Vagina (tissue), 2 donors: ENCODE measurements at regions not wholly inside any gene's neighbourhood (a gene's known extent, or its start where the extent isn't known, plus 50 kb on each side); places are given as distances from the start of the nearest gene placed in this dataset.

Experiments
- DNase-seq, 2 donors: peaks; one replicate each; pipeline ENCODE4 v3.0.0-alpha.2; 2017; ENCODE audit errors: extremely low spot score in 2 of 2
- H3K27ac ChIP-seq: fragments of 200-600 bp; sonication (generic); one replicate; pipeline ENCODE4 v1.5.1; 2019
- H3K27me3 ChIP-seq: fragments of 200-600 bp; sonication (generic); one replicate; pipeline ENCODE4 v1.5.1; 2019
- H3K36me3 ChIP-seq, 2 donors: fragments of 200-600 bp; sonication (generic); one replicate each; pipeline ENCODE4 v1.5.1; 2017 to 2019
- H3K4me1 ChIP-seq: fragments of 200-600 bp; sonication (generic); one replicate; pipeline ENCODE4 v1.5.1; 2019
- H3K4me3 ChIP-seq, 2 donors: fragments of 200-600 bp; sonication (generic); 1 replicate in 1 of 2; 2 replicates in 1 of 2; pipeline ENCODE4 v1.5.1; 2016 to 2019
- H3K9me3 ChIP-seq: fragments of 200-600 bp; sonication (generic); one replicate; pipeline ENCODE4 v1.5.1; 2019
- POLR2A ChIP-seq, 2 donors: fragments of 450-650 bp; IDR thresholded peaks; one replicate each; pipeline ENCODE4 v1.6.1; 2017; ENCODE audit warnings: antibody characterized with exemption in 2 of 2, mild to moderate bottlenecking in 2 of 2, moderate library complexity in 2 of 2
- POLR2AphosphoS5 ChIP-seq, 2 donors: sonication (generic); formaldehyde crosslinking; IDR thresholded peaks; one replicate each; pipeline ENCODE4 v1.9.0; 2017; ENCODE audit warnings: antibody characterized with exemption in 2 of 2, mild to moderate bottlenecking in 2 of 2, low read depth in 1 of 2; ENCODE audit not compliant: insufficient read depth in 1 of 2
- intact Hi-C: fragments of 100-400 bp; cut with DNase I; formaldehyde crosslinking; loops from one replicate; pipeline ENCODE4 v1.15.1; 2023
- TF ChIP-seq, protein P1 (sequence below), 3 experiments: fragments of 450-650 bp in 2 of 3; fragments of 200-600 bp in 1 of 3; sonication (generic) in 1 of 3; IDR thresholded peaks; one replicate each; pipeline ENCODE4 v1.5.1; 2017 to 2019; ENCODE audit warnings: antibody characterized with exemption in 3 of 3, mild to moderate bottlenecking in 2 of 3, moderate library complexity in 2 of 3

DNA sequence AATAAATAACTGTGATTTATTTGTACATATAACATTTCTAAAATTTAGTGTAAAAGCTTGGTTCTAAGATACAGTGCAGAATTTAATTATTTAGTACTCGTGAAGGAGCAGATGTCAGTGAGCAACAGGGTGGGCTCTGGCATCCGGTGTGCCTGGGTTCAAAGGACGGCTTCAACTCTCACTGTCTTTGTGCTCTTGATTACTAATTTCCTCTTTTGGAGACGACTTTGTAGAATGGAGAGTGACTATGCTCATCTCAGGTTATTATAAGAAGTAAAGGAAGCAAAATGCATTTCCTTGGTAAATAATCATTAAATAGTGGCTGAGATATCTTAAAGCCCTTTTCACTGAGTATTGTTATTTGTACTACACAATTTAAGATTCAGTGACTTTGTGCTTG is 271.7 kb downstream of the ASXL3 start:
- Histone ChIP-seq H3K27ac (no peak overlapping the region), H3K9me3 (no peaks in the 10 kb centered on the region), H3K36me3 (no peaks in the 10 kb centered on the region), H3K27me3 (no peaks in the 10 kb centered on the region), H3K4me3 (no peak overlapping the region), H3K4me1 (no peaks in the 10 kb centered on the region)
- no peak for DNase-seq
- TF ChIP-seq POLR2AphosphoS5 (IDR thresholded peaks at IDR 0.05; ENCODE audit: insufficient read depth in 1 of 2, low read depth in 1 of 2): no peak
- TF ChIP-seq POLR2A (IDR thresholded peaks at IDR 0.05): no peak
- TF ChIP-seq, protein P1, sequence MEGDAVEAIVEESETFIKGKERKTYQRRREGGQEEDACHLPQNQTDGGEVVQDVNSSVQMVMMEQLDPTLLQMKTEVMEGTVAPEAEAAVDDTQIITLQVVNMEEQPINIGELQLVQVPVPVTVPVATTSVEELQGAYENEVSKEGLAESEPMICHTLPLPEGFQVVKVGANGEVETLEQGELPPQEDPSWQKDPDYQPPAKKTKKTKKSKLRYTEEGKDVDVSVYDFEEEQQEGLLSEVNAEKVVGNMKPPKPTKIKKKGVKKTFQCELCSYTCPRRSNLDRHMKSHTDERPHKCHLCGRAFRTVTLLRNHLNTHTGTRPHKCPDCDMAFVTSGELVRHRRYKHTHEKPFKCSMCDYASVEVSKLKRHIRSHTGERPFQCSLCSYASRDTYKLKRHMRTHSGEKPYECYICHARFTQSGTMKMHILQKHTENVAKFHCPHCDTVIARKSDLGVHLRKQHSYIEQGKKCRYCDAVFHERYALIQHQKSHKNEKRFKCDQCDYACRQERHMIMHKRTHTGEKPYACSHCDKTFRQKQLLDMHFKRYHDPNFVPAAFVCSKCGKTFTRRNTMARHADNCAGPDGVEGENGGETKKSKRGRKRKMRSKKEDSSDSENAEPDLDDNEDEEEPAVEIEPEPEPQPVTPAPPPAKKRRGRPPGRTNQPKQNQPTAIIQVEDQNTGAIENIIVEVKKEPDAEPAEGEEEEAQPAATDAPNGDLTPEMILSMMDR (IDR thresholded peaks at IDR 0.05): no peak
- intact Hi-C loops: no loop called here

DNA sequence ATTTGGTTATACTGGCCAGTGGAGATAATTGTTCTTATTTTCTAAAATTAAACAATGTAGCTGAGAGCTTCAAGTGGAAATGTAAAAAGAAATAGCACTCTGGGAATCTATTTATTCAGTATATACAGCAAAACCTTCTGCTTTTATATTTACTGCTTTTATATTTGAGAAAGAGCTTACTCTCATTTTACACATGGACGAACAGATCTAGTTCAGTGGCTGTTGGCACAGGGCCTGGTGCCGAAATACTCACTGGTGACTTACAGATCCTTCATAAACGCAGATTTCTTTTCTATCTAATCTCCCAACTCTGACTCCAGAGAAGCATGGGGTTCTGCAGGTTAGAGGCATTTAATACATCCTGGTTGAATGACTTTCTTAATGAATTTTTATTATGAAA is 266.2 kb downstream of the ASXL3 start:
- Histone ChIP-seq H3K36me3 (no peaks in the 10 kb centered on the region), H3K4me1 (no peaks in the 10 kb centered on the region), H3K9me3 (no peaks in the 10 kb centered on the region), H3K27me3 (no peaks in the 10 kb centered on the region), H3K4me3 (no peak overlapping the region), H3K27ac (no peak overlapping the region)
- intact Hi-C loops: no loop called here
- DNase-seq: no peak
- TF ChIP-seq, protein P1 (IDR thresholded peaks at IDR 0.05): no peak
- TF ChIP-seq POLR2AphosphoS5 (IDR thresholded peaks at IDR 0.05; ENCODE audit: insufficient read depth in 1 of 2, low read depth in 1 of 2) (no peak), POLR2A (IDR thresholded peaks at IDR 0.05) (no peak)

DNA sequence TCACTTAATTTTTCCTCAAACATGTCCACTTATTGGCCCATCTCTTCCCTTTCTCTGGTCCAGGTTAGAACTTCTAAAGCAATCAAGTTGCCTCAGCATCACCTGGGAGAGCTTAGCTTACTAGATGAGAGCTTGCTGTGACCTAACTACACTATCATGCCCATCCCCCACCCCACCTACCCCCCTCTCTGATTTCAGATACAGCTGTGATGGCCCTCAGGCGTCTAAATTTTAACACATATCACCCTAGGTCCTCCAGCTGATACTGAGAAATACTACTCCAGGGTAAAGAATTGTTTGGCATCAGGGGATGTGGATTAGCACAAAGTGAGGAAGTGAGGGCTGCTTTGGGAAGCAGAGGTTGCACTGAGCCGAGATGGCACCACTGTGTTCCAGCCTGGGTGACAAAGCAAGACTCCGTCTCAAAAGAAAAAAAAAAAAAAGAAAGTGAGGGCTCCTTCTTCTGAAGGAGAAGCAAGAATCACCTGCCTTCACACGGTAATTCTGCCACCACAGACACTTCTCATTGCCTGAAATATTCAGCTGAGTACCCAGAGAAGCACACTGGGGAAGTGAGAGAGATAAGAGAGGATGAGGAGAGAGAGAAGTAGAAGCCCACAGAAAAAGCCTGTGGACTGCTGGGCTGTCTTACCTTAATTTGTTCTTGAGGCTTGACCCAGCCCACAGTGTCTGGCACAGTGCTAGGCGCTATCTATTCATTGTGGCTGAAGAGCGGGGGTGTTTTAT is 263.4 kb downstream of the ASXL3 start:
- Histone ChIP-seq H3K4me1 (no peaks in the 10 kb centered on the region), H3K4me3 (no peak overlapping the region), H3K36me3 (no peaks in the 10 kb centered on the region), H3K27me3 (no peaks in the 10 kb centered on the region), H3K27ac (no peak overlapping the region), H3K9me3 (no peaks in the 10 kb centered on the region)
- DNase-seq: no peak
- intact Hi-C loops: no loop called here
- TF ChIP-seq, protein P1 (IDR thresholded peaks at IDR 0.05): no peak
- no peak for TF ChIP-seq POLR2A (IDR thresholded peaks at IDR 0.05)
- no peak for TF ChIP-seq POLR2AphosphoS5 (IDR thresholded peaks at IDR 0.05; ENCODE audit: insufficient read depth in 1 of 2, low read depth in 1 of 2)

DNA sequence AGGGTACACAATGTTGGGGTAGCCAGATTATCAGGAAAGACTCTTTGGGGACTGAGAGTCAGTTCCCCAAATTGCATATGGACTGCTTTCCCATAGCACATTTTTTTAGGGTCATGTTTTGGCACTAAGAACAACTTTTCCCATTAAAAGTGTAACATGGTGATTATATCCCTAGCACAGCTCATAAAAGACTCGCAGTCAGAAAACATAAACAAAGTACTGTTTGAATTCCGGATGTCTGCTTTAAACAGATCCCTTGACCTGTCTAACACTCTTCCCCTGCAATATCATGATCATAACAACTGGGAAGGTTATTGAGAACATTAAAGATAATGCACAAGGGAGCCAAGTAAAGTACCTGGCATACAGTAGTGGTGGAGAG is 262.2 kb downstream of the ASXL3 start:
- intact Hi-C loops: no loop called here
- H3K27ac ChIP-seq: no peak overlapping the region
- H3K27me3 ChIP-seq: no peaks in the 10 kb centered on the region
- H3K4me3 ChIP-seq: no peak overlapping the region
- no peaks in the 10 kb centered on the region for H3K4me1 ChIP-seq
- H3K9me3 ChIP-seq: no peaks in the 10 kb centered on the region
- TF ChIP-seq, protein P1 (IDR thresholded peaks at IDR 0.05): no peak
- TF ChIP-seq POLR2A (IDR thresholded peaks at IDR 0.05): no peak
- TF ChIP-seq POLR2AphosphoS5 (IDR thresholded peaks at IDR 0.05; ENCODE audit: insufficient read depth in 1 of 2, low read depth in 1 of 2): no peak
- H3K36me3 ChIP-seq: no peaks in the 10 kb centered on the region
- no peak for DNase-seq

DNA sequence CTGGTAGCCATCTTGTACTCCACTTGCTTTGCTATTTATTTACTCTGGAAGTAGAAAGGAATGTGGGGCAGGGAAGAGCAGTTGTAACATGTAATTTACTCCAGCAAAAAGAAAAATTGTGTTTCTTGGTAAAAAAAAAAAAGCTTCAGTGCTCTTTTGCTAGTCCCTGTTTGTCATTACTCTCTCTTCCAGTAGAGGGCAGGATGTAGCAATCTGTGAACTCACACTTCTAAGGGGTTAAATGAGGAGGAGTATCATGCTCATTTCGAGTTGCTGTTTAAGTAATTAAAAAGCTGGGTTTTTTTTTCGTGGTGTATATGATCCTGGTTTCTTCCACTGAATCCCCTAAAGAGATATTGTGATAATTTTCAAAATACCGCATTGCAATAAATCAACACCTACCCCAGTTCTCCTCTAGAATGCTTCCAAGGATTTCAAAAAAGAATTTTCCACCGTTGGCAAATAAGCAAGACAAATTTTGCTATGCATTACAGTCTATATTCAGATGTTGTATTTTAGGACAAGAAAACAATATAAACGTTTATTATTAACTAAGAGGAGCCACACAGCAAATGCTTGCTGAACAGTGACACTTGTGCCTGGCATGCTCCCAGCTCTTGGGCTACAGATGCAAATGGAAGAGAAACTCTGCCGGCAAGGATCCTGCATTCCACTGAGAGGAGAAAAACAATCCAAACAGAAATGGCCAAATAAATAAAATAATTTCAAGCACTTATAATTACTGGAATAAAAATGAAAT is 261.6 kb downstream of the ASXL3 start:
- H3K9me3 ChIP-seq: no peaks in the 10 kb centered on the region
- intact Hi-C loops: no loop called here
- H3K36me3 ChIP-seq: no peaks in the 10 kb centered on the region
- H3K27ac ChIP-seq: no peak overlapping the region
- H3K4me1 ChIP-seq: no peaks in the 10 kb centered on the region
- no peaks in the 10 kb centered on the region for H3K27me3 ChIP-seq
- DNase-seq: no peak
- no peak overlapping the region for H3K4me3 ChIP-seq
- TF ChIP-seq, protein P1 (IDR thresholded peaks at IDR 0.05): no peak
- TF ChIP-seq POLR2A (IDR thresholded peaks at IDR 0.05): no peak
- no peak for TF ChIP-seq POLR2AphosphoS5 (IDR thresholded peaks at IDR 0.05; ENCODE audit: insufficient read depth in 1 of 2, low read depth in 1 of 2)
